NCI-H1048 (cell line): ENCODE measurements at regions not wholly inside any gene's neighbourhood (a gene's known extent, or its start where the extent isn't known, plus 50 kb on each side); places are given as distances from the start of the nearest gene placed in this dataset.

Experiments used
- DNase-seq: peaks from one replicate; lab custom pipeline; 2025; lab: John Stamatoyannopoulos, UW

- peak; percentile 4 for DNase-seq
These were observed 115.6 kb upstream of the RMDN2 start for GRCh38 chr2:37809525-37809924.

DNA sequence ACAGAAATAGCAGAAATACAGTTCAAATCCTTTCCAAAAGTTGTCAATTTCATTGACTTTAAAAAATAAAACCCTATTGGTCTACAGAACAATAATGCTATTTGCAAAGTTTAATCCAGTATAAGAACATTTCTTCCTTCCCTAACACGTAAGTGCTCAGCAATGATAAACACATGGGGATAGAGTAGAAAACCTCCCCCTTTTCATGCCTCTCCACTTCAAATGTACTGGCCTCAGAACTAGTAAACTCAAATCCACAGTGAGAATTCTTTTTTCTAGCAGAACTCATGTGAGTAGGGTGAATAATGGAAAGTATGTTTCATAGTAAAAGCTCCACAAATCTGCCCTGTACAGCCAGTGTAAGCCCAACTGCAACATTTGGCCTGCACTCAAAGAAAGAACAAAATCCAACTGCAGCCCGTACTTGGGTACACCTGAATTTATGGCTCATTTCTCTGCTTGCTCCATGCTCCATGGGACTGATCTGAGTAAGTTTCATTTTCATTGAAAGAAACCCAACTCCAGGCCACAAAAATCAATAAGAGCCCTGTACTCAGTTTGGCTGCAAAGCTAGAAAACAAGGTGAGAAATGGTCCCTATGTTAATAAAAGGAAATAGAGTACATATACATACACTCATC is 115.0 kb upstream of the RMDN2 start:
- no peak for DNase-seq

DNA sequence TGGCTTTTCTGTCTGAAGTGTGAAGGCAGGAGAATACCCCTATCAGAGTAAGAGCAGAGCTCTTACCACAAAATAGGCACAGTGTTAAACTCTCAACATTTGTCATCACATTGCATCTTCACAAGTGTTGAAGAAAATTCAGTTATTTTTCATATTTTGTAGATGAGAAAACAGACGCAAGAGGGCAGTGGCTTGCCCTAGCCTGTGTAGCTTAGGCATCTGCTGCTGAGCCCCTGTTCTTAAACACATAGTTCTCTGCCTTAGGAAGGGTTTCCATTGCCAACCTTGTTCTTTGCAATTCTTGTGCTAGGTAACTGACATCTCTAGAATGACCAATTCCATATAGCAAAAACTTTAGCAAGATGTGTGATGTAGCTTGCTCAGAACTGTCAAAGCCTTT is 112.7 kb upstream of the RMDN2 start:
- no peak for DNase-seq

DNA sequence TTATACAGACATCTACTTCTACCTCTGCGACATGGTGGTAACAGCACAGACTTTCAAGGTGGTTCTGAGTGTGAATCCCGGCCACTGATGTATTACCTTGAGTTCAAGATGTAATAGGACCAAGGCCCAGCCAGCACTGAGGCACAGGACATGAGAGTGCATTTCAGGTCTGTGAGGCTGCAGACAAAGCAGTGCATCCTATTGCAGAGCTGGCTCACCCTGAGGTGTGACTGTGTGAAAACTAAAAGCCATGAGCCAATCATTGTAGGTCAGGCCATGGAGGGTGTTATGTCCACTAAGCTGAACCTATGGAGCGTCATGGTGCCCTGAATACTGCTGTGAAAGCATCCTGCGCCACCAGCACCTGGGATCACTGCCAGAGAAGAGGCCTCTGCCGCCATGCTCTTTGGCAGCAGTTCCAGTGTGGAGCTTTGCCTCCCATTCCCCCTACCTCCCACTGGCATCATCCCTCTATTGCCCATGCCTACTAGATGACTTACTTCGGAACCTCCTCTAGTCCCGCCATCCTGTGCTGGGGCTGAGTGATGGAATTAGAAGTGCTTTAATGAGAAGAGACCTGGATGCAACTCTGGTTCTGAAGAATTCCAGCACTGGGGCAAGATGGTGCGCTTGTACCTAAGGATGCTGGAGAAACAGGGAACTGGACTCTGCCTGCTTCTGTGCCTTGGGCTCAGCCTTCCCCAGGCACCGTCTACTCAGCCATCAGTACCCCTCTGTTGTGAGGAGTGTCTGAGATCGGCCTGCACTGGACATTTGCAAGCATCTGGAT is 112.0 kb upstream of the RMDN2 start:
- DNase-seq = no peak

DNA sequence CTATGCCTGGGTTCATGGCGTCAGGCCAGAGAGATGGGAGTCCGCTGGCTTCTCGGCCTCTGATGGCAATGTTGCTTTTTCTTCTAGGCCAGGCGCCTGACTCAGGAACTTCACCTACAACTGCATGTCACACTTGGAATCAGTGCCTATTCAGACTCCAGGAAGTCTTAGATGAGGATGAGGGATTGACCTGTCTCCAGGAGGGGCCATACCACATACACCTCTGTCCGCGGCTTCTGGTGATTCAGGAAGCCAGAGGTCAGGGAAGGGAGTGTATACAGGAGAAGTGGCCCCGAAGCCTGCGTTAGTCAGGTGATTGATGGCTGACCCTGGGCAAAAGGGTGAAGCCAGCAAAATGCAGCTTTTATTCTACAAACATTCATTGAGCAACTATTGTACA is 109.1 kb upstream of the RMDN2 start:
- DNase-seq = no peak

- DNase-seq = no peak
These were observed 108.4 kb upstream of the RMDN2 start for GRCh38 chr2:37816686-37817085.

GRCh38 chr2:37819186-37819585 is 105.9 kb upstream of the RMDN2 start:
- no peak for DNase-seq

- no peak for DNase-seq
These were observed 104.6 kb upstream of the RMDN2 start for GRCh38 chr2:37820471-37820986.

- DNase-seq = no peak
These were observed 99.5 kb upstream of the RMDN2 start for GRCh38 chr2:37825586-37825985.

DNA sequence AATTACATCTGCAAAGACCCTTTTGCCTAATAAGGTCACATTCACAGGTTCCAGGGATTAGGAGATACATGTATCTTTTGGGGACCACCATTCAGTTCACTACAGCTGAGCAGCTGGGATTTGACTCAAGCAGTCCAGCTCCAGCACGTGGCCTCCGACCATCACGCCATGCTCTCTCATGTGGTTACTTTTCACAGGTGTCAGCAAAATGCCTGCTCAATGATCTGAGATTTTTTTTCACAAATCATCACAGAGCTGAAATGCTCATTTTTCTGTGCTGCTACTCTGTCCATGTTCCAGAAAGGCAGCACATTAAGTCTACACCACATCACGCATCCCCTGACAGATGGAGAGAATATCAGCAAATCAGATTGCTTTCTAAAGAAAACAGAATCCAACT is 98.5 kb upstream of the RMDN2 start:
- no peak for DNase-seq

GRCh38 chr2:37827455-37827854 is 97.6 kb upstream of the RMDN2 start:
- DNase-seq = no peak

- no peak for DNase-seq
These were observed 97.1 kb upstream of the RMDN2 start for GRCh38 chr2:37827911-37828511.

GRCh38 chr2:37829202-37829601 is 95.9 kb upstream of the RMDN2 start:
- DNase-seq = no peak

DNA sequence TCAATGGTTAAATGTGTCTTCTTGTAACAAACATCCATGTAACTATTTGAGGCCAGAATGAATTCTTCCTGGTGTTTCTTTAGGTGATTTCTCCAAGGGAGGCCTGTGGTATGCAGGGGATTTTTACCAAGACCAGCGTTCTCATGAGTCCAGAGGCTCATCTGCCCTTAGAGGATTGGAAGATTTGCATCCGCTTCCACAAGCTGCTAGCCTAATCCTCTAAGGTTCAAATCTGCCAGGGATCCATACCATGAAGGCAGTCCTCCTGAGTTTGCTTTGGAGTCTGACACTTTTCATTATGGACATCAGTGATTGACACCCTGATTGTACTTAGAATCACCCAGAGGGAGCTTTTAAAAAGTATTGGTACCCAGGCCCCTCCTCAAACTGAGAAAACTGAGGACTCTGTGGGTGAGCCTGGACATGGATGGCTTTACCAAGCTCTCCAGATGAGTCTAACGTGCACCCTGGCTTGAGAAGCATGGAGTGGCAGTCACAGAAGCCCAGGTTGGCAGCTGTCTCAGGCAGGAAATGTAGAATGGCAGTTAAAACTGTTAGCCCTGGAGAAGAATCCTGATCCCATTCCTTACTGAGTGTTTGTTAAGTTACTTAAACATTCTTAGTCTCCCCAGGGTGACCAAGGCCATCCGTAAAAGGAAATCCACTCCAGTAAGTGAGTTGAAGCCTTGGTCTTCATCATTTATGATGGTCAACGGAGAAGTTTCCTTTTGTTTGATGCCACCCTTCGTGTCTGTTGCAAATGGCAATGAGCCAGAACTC is 95.3 kb upstream of the RMDN2 start:
- DNase-seq = no peak

GRCh38 chr2:37830636-37831035 is 94.5 kb upstream of the RMDN2 start:
- DNase-seq = no peak

- no peak for DNase-seq
These were observed 93.9 kb upstream of the RMDN2 start for GRCh38 chr2:37831081-37831780.

DNA sequence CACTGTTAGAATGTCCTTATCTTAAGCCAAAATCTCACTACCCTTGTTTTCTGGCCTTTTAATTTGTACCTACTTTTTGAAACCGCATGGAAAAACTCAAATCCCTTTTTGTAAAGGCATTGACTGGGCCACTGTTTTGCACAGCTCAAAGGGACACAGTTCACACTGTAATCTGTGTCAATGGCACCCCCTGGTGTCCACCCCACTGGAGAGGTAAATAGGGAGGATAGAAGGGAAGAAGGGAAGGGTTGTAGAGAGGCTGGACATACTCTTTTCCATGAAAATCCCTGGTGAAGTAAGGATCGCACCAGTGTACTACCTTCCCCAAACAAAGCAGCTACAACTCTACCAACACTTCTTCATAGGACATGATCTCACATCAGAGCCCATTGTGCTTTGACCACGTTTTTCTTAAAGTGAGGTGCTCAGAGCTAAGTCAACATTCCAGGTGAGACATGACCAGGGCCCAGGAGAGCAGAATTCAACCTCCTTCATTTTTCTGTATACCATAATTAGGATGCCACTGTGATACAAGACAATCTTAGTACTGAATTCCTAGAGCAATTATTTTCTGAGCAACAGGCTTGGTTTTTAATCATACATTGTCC is 92.4 kb upstream of the RMDN2 start:
- peak; percentile 24 for DNase-seq

DNA sequence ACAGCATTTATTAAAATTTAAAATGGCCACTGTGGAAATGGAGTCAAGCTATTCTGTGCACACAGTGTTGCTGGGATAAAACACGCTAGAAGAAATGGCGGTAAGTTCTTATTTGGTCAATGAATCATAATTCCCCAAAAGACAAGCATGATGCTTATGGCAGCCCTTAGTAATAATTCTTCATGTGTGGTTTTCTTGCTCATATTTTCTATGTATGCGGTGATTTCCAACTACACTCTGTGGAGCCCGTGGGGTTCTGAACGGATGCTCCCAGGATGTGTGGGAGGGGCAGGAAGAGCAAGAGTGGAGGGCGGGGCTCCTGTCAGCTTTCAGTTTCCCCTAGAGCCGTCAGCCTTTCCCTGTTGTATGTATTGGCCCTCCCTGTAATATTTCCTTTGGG is 91.7 kb upstream of the RMDN2 start:
- DNase-seq = no peak

GRCh38 chr2:37836270-37836669 is 88.8 kb upstream of the RMDN2 start:
- no peak for DNase-seq

DNA sequence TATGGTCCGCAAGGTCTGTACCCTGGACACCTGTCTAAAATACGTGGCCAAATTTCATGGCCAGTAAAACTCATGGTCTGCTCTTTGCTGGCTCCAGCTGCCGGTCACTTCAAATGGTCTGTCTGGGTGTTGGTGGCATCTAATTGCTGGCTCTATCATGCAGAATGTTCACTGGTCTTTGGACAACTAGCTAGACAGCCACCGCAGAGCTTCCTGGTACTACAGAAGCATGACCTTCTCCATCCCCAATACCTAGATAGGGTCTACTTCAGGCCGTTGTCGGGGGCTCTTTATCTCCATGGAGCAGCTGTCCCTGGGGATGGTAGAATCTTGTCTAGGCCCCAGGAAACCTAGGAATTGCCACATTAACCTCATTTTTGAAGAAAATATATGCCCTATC is 88.4 kb upstream of the RMDN2 start:
- DNase-seq = no peak

DNA sequence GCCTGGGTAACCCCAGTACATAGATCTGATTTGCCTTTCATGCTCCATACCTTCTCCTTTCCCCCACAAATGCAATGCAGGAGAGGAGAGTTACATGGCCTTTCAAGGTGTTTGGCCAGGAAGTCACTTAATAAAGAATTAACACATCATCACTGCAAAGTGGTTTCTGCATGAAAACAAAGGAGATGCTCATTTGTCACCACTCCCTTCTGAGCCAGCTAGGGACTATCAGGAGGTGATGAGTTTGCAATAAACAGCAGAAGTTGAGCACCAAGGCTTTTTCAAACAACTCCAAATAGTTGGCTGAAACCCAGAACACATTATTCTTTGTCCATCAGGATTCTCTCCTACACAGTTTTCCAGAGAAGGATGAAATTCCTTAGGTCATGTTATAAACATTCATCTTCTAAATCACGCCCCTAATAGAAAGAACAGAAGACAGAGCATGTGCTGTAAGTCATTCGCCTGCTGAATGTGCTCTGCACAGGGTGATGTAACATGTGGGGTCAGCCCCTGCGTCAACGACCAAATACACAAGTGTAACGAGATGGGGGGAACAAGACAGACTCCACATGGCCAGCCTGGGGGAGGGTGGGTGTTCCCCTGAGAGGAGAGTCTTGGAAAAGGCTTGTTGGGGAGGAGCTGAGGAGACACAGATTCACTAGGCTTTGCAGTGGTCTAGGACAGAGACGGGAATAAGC is 87.3 kb upstream of the RMDN2 start:
- no peak for DNase-seq
